Activated T-helper 9 cell treated with anti-CD3 and anti-CD28 coated beads, Interleukin-2, amount 50 U/mL, for 16 hours (primary cell): ENCODE measurements at regions not wholly inside any gene's neighbourhood (a gene's known extent, or its start where the extent isn't known, plus 50 kb on each side); places are given as distances from the start of the nearest gene placed in this dataset.

ENCODE experiments used
- DNase-seq: peaks from one replicate; pipeline ENCODE4 v3.0.0-alpha.2; 2020; ENCODE audit warnings: low read depth

DNA sequence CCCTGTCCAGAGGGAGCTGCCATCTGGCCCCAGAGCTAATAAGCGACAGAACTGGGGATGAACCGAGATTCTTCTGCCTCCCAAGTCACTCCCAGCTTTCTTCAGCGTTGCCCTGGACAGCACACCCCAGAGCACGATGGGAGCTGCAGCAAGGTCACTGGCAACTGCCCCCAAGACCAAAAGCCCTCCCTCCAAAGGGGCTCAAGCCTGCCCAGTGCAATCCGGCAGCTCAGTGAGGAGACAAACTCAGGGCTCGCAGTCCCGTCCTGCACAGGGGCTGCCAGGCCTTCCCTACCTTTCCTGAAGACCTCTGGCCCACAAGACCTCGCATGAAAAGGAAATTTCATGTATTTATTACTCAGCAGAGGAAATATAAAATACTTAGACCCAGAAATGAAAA is 174.8 kb downstream of the BCOR start:
- DNase-seq: no peak

DNA sequence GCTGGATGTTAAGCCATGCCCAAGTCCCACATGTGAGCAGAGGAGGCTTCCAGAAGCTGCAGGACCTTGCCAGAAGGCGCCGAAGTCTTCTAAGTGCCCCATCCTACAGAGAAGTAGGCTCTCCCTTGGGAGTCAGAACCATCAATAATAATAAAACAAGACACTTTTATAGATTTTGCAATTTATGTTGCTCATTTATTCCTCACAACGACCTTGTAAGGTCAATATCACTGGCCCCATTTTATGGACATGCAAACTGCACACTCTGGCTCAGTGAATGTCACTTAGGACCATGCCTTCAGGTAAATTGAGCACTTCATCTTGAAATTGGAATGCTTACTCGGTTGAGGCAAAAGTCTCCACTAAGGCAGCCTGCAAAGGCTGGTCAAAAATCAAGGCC is 170.4 kb downstream of the BCOR start:
- DNase-seq: no peak

DNA sequence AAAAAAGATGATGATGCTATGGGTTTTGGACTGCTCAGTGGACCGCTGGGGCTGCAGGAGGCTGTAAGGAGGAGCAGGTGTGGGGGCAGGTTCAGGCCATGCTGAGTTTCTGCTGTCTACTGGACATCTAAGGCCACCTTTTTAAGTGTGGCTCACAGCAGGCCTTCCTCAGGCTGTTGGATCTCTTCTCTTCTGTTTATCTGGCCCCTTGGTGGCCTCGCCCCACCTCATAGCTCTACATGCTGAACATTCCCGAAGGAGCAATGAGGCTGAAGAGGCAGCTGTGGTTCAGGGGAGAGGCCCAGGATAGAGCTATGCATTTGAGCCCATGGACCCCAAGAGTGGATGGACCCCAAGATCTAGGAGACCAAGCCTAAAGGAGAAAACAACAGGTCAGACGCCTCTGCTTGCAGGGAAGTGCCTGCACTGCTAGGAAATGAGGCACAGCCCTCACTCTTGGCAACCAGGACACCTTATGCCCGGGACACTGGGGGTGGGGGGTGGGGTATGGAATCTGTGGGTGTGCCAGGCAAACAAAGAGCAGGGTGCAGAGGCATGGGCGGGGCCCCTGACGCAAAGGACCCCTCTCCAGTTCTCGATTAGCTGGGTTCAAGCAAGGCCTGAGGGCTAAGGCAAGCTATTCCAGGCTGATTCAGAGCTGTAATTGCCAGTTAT is 168.9 kb downstream of the BCOR start:
- DNase-seq: no peak

DNA sequence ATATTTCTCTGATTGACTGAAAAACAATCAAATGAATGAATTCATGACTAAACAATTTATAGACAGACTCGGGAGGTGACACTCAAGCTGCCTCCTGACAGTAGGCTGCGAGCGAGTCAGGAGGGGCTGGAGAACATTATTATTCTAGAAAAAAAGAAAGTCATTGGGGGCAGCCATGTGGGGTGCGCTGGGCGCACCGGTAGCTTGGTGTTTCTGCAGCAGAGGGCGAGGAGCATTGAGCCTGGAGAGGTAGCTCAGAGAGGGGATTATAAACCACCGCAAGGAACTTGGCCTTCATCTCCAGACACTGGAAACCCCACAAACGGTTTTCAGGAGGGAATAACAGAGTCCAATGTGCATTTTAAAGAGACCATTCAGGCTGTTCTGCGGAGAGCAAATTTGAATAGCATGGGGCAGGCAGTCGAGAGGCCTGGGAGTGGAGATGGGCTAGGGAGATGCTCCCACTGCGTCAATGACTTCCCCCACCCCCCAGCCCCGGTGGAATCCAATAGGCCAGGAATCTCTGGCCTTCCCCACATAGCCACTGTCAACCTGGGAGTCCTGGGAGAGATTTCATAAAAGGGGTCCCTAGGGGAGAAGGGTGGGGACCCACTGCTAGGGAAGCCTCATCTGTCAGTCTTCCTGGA is 168.3 kb downstream of the BCOR start:
- no peak for DNase-seq

DNA sequence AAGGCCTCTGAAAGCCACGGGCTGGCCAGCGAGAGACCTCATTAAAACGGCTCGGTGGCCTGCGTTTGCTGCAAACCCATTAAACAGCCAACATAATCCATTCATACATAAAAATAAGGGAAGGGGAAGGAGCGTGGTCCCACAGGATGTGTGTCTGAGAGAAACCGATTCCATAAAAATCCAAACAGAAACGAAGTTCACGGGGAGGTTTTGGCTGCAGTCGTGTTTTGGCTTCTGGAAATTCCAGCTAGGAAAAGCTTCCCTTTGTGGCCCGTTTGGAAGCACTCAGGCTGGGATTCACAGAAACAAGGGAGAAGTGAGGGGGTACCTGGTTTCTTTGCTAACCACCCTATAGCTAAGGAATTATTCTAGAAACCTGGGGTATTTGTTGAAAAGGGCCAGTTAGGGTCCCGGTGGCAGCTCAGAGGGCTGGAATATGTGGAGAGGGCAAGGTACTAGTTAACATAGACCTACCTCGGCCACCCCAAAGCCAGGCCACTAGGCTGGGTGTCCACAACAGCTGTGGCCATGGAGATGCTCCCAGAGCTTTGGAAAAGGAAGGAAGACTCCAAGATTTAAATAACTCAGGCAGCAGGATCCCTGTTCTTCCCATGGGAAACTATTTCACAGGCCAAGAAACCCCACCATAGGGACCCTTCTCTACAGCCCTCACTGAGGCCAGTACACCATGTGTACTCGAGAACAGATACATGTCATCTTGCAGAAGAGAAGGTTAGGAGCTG is 166.8 kb downstream of the BCOR start:
- DNase-seq: no peak

DNA sequence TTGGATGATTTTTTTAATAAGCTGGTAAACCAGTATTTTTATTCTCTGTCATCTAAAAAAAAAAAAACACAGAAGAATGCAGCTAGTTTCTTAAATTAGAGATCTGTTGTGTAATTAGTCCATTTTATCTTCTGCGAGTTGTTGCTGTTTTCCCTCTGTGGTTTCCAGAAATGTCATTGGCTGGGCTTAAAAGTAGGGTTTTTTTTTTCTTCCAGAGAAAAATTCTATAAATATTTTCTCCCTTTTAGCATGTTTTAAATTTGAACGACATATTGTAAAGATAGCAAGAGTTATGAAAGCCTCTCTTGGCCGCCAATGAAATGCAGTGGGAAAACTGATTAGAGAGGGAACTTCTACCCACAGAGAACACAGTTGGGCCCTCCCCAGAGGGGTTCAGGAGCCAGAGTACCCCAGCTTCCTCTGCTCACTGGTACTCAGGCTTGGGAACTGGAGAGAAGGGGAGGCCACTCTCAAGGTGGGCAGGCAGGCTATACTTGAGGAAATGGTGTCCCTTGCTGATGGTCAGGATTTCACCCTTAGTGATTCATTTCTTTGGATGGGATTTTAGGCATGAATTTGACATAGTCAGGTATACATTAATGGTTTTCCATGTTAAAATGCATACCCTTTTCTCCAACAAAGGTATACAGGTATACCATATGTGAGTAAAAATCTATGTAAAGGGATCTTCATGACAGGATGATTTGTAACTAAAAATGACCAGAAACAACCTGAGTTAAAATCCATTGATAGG is 166.1 kb downstream of the BCOR start:
- no peak for DNase-seq

DNA sequence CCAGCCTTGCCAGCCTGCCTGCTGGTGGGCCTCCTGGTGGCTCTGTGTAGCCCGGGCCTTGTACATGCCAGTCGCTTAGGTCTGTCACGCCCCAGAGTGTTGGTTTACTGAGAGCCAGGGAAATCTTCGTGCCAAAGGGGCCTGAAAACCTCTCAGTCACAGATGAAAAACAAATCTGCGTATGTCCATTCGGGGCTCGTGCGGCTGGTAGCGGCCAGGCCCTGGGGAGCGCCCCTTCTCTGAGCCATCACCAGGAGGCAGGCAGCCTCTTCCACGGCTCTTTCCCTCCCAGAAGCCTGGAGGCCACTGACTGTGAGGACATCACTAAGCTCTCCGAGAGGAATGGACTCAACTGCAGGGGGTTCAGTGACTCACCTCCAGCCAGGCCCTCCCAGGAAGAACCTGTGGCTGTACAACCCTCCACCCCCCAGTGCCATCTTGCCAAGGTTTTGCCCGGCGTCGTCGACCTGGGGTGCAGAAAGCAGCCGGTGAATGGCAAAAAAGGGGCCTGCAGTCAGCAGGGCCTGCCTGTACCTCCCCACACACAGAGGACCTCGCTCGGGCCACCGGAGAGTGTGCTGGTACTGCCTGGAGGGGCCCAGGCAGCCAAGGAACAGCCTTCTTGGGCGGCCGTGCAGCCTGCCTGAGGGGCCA is 162.2 kb downstream of the BCOR start:
- no peak for DNase-seq

DNA sequence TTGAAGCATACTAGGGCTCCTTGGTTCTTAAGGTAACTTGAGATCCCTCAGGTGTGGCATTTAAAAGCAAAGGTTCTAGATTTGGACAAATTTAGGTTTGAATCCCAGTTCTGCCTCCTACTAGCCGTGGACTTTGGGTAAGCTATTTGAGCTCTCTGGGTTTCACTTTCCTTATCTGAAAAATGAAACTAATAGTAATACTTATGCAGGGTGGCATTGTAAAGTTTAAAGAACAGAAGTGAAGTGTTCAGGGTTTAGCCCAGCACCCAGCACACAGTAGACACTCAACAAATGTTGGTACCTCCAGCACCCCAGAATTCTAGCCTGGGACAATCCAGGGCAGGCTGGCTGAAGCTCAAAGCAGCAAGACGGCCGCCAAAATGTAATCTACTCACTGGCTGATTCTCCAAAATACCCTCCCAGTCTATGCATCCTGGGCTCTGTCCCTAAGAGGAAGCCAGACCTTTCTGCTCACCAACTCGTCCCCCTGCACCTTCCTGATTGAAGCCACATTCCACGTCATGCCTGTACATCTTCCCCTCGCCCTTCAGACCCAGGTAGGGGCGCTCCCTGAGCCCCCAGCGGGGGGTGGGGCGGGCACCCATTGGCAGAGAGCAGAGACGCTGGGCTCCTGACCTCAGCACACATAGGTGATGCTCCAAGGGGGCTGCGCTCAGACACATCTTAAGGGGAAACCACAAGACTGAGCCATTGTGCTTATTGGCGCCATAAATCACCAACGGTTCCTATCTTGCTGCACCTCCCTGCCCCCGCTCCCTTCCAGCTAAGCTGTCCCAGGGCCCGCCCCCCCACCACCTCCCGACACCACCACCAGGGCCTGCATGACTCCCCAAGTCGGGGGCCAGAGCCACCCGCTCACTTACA is 160.6 kb downstream of the BCOR start:
- DNase-seq: no peak

DNA sequence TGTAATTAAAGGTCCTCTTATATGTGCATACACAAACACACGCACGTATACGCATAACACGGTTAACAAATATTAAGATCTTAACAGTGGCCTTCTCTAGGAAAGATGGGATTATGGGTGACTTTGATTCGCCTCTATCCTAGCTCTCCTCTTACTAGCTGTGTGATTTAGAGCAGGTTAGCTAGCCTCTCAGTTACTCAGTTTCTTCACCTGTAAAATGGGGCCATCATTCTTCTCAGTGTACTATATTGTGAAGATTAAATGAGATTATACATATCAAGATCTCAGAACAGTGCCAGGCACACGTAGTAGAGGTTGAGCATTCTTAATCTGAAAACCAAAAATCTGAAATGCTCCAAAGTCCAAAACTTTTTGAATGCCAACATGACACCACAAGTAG is 159.3 kb downstream of the BCOR start:
- DNase-seq: no peak

DNA sequence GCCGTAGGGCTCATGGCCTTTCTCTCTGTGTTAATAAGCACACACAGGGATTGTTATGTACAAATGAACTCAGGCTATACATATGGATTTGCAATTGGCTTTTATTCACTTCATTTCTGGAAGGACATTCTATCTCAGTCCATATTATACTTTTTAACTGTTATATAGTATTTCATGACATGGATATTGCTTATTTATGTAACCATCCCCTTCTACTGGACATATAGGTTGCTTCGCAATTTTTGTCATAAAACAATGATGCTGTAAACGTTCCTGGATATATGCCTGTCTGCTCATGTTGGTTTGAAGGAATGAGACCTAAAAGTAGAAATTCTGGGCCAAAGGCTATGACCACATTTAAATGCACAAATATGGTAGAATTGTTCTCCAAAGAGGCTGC is 158.1 kb downstream of the BCOR start:
- DNase-seq: no peak

DNA sequence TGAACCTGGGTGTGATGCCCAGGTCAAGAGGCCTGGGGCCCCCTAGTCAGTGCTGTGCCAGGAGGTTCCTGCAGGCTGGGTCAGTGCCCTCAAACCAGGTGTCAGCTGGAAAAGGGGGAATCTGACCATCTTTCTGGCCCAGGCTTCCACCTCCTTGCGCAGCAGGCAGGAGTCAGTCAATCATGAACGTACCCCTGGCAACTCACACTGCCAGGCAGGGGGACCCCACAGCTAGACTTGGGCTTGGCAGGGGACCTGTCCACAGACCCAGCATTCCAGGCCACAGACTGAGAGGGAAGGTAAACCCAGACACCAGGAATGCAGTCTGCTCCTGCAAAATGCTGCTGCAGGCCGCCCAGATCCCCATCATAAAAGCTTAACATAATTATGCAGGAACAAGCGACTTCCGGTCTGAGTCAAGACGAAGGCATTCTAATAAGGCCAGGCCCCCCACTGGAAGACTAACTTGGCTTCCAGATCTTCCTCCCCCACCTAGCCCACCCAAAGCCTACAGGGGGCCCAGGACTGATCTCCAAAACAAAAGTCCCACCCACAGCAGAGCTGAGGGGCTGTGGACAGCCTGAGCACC is 156.3 kb downstream of the BCOR start:
- DNase-seq: no peak

DNA sequence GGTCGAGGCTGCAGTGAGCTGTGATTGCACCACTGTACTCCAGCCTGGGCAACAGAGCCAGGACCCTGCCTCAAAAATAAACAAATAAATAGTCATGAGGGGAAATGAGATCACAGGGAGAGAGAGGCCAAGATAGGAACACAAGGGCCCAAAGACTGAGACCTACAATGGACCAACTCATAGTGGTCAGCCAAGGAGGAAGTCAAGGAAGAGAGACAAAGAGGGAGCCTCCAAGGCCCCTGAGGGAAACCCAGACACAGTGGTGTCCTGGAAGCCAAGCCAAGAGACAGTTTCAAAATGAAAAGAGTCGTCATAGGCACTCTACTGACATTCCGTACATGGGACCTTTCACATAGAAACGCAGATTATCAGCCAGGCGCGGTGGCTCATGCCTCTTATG is 153.3 kb downstream of the BCOR start:
- DNase-seq: no peak

DNA sequence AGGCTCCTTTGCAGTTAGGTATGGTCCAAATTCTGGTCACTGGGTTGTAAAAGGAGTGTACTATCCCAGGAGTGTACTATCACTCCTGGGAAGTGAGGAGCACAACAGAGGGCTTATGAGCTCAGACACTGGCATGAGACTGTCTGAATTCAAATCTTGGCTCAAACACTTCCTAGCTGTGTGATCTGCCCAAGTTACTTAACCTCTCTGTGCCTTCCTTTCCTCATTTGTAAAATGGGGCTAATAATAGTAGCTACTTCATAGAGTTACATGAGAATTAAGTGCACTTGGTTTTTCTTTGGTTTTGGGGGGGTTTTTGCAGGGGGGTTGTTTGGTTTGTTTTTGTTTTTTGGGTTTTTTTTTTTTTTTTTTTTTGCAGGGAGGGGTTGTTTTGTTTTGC is 152.0 kb downstream of the BCOR start:
- no peak for DNase-seq

DNA sequence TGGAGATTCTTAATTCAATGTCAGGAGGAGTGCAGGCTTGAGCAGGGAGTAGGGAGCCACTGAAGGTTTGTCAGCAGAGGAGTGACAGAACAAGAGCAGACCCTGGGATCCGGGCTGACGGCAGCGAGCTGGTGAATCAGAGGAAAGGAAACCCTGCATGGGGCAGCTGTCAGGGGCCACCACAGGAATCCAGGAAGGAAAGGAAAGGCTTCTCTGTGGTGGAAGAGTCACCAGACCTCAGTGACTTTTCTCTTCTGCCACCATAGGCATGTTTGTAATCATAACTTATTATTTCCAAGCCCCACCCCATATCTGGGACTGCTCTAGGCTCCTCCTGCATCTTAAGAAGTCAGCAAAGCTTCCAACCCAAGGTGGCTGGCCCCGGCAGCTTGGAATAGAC is 150.9 kb downstream of the BCOR start:
- DNase-seq: no peak

DNA sequence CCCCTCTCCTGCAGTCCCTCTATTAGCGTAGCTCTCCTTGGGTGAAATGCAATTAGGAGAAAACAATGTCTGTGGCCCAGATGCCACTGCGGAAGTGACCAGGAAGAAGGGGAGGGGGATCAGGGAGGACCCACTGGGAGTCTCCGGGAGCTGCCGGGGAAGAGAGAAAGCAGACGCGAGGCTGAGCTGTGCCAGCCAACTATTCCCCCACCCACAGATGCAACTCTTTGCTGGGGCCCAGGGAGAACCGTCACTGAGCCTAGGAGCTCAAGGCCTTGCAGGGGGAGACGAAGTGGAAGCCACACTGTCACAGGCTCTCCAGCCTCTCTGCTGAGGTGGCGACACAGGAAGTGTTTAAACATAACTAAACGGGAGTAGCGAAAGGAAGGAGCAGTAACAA is 149.2 kb downstream of the BCOR start:
- DNase-seq: no peak

DNA sequence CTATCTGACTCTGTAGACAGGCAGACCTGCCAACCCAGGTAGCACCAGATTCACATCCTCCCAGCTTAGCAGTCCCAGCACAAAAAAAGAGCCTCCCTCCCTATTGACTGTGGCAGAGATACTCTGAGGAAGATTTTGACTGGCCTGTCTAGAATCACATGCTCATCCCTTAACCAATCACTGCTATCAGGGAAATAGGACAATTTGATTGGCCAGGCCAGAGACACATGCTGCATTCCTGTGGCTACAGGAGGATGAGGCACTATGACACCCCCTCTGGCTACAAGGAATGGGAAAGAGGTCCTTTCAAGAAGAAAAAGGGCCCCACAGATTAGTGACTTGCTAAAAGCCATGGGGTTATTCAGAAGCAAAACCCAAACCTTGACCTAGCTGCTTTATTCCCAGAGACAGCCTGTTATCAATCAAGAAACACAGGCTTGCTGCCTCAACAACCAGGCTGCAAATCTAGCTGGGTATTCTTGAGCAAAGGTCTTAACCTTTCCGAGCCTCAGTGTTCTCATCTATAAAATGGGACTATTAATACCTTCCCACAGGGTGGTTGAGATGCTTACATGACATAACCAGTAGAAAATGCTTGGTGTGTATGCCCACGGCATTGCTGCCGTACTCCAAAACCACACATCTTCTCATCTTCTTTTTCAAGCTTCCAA is 147.6 kb downstream of the BCOR start:
- no peak for DNase-seq

DNA sequence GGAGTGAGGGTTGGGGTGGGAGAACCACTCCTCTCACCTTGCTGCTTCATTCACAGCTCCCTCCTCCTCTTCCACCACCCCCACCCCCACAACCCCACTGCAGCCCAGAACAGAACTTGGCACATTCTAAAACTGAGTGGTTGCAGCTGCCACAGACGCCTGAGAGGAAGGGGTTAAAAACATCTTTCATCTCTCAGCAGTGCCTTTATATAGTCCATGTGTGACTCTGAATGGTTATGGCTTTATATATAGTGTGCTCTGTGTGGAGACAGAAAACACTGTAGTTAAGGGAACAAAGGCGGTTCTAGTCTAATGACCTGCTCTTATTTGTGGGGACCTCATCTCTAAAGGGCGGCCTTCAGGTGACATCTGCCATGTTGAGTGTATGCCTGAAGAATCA is 144.8 kb downstream of the BCOR start:
- no peak for DNase-seq

DNA sequence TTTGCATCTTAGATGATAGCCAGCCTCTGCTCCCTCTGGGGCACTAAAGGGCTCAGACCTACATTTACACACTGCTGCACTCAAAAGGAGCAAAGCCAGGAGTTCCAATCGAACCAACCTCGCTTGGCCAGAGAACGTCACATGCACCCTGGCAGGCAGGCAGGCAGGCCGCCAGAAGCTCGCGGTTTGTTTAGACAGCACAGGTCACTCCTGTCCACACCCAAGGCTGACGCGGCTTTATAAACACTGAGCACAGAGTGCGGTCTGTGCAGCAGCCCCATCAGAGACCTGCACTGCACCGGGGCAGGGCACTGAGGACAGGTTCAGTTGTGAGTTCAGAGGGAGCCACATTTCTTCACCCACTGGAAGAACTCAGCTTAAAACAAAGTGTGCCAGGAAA is 143.9 kb downstream of the BCOR start:
- no peak for DNase-seq

DNA sequence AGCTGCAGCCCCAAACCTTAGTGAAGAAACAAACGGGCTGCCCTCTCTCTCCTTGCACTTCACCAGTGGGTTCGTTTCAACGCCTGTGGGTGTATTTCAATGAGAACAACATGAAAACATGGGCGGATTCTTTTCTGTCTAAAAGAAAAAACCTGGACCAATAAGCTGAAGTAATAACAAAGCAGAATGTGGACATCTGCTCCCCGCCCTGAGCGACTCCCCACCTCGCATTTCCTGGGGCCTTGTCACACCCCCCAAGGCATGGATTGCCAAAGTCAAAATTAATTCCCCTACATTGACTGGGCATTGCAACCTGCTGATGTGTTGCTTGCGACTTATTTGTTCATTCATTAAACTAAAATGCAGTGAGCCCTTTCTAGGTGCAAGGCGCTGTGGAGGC is 142.9 kb downstream of the BCOR start:
- no peak for DNase-seq

DNA sequence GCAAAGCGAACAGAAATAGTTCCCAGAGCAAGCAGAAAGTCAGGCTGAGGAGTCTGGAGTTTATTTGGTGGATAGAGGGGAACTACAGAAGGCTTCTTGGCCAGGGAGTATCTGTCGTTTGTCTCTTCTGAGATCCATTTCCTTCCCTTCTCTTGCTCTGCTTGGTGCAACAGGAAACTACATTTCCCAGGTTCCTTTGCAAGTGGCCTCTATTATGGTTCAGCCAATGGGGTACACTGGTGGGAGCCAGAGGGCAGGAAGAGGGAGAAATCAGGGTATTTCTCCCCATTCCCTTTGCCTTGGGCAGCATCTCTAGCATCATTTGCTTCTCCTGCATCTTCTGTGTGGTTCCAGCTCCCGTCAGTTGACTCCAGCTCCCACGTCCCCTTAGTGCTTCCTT is 142.1 kb downstream of the BCOR start:
- no peak for DNase-seq
